ENCODE measurements at regions not wholly inside any gene's neighbourhood (a gene's known extent, or its start where the extent isn't known, plus 50 kb on each side); places are given as distances from the start of the nearest gene placed in this dataset.
"Not testable (repeated sequence)": the region's sequence is repeated elsewhere in the genome, so short reads cannot be mapped to it uniquely, and the experiment has no call there.

DNA sequence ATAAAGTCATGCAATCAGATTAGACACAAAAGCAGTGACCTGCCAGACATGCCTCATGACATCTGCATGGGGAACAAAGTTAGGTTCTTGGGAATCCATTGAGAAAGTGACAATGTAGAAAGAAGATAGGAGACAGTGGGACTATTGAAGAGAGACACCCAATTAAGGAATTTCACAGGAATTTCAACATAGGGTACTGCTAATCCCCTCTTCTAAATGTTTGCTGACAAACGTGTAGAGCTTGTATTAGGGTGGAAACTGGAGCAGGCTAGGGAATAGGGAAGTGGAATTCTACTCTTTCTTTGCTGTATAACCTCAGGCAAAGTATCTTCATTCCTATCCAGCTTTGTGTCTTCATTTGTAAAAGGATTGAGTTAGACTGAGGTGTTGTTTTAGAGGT is 409.4 kb upstream of the SASH1 start:
- DNase-seq = no peak

DNA sequence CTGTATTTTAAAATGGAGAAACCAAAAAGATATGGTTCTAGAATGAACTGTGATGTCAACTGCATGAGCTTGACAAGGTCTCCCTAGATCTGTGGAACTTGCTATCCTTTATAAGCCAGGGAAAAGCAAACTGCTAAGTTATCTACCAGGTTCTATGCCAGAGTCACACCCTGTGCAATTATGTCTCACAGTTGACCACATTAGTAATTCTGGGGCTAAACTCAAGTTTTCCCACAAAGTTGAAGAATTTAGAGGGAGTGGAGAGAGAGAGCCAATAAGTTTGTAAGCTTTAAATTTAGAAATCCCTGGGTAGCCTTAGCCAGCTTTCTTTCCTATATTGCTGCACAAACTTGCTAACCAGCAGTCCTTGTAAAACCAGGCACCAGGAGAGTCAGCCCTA is 407.0 kb upstream of the SASH1 start:
- DNase-seq = no peak

DNA sequence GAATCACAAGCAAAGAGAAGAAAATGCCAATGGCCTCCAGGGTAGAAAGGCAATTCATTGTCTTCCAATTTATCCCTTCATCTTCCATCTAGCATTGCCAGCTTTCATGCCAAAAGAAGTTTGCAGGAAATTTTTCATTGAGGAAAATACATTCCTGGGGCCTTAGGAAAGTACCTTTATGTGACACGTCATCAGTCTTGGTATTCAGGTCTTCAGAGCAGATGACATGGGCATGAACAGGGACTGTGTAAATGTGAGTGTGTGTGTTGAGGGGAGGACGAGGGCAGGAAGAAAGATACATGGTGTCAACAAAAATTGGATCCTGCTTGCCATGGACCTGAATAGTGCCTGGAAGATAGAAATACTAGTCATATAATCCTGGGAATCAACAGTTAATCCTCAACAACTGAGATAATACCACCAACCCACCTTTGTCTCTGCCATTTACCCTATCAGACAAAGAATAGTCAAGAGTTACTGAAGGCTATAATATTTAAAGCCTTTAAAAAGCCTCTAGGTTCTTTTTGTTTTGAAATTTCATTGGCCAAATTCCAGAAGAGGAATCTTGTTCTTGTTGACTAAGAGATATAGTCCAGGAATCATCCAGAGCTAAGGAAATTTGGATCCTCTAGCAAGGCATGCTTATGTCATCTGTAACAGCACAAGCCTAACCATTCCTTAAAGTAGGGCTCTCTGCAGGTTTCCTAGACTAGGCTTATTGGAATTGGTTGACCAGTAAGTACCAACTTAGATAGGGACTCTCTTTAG is 405.8 kb upstream of the SASH1 start:
- no peak for DNase-seq

DNA sequence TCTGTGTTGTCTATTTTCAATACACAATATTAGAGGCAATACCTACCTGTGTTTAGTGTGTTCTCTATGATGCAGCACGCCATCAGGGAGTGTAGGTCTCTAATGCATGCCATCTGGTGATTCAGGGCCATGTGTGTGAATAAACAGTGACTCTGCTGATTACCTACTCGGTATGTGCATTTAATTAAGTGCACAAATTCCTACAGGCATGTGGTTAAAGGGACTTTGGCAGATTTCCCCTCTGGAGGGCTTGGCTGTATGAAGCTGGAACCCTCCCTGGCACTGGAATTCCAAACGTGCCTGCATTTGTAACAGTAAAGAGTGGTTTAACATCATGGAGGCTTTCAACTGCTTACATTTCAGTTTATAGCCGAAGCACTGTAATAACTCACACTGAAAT is 401.5 kb upstream of the SASH1 start:
- no peak for DNase-seq

DNA sequence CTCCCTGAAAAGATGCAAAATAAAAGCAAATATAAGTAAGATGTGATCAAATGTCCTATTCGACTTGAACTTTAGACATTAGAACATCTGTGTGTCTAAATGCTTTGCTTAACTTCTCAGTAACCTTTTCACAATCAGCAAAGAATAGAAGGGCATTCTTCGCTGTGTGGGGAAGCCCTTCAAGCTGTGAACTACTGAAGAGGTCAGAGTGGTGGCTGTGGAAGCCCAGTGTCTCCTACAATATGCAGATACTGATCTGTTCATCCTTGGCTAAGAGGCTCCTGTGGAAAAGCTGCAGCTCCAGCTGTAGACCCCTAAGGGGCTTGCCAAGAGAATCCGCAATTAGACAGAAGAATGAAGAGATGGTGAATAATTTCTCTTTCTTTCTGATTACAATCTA is 400.3 kb upstream of the SASH1 start:
- no peak for DNase-seq

DNA sequence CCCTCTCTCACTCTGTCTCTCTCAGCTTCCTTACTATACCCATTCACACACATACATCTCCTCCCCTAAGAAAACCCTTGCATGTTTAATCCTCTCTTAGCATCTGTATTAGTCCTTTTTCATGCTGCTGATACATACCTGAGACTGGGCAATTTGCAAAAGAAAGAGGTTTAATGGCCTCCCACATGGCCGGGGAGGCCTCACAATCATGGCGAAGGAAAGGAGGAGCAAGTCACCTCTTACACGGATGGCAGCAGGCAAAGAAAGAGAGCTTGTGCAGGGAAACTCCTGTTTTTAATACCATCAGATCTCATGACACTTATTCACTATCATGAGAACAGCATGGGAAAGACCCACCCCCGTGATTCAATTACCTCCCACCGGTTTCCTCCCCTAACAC is 398.5 kb upstream of the SASH1 start:
- DNase-seq = no peak

DNA sequence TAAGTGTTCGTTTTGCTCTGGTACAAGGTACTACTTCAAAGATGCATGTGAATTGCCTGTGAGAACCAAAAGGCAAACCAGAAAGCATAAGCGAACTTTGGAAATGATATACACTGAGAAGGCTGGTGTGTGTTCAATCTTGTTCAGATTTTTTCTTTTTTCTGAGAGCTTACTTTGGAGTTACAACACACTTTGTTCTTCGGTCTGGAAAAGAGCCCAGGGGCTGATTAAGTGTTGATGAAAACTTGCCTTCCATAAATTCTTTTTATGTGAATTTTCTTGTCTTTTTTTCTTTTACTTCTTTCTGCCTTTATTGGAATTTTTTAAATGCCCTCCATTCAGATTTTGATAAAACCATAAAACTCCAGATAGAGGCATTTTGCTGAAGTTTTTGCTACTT is 395.1 kb upstream of the SASH1 start:
- no peak for DNase-seq

DNA sequence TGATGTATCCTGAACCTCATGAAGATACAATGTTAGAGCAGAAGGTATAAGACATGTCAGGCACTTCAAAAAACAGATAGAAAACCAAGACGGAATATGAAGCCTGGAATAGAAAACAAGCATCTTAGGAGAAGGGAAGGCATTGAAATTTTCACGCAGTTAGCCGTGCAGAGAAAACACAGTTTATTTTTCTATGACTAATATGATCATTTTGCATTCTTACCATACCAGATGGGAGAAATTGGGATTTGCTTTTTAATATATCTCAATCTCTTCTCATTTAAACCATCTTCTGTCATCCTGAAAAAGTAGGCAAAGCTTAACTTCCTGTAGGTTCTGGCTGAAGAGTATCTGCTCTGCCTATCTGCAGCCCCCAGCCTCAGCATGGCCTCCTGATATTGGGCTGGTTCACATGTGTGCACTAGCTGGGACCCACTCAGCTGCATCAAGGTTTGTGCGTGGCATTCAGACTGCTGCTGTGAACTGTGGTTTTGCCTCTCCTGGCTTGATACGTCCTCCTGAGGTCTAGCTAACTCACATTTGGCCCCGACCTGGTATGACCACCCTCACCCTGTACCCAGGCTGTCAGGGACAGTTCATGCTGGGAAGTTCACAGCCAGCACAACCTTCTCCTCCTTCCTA is 392.5 kb upstream of the SASH1 start:
- no peak for DNase-seq

DNA sequence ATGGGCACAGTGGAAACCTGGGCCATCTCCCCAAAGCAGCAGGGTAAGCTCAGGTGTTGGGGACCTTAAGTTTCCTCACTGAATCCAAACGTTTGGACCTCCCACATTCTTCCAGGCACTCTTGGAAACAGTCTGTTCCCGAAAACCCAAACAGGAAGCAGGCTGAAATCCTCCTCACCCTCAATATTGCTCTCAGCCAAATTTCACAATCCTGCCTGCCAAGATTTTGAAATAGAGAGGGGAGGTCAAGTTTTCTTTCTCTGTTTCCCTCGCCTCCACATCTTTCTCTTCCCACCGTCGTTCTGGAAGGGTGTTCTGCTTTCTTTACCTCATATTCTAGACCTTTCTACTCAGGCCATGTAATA is 392.0 kb upstream of the SASH1 start:
- no peak for DNase-seq

DNA sequence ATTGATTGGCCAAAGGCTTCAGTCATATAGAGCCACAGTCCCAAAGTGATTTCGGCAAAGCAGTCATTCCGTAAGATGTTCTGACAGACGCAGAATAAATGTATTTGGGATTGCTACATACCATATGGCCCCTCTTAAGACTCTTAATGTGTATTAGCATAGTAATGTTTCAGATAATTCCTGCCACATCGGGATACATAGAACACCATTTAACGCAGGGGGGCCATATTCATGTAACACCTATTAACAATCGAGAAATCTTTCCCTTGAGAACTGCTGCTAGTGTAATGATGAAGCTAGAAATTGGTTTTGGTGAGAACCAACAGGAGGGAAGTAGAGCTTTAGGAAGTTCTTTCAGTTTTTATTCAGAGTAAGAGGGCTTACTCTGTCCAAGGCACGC is 390.9 kb upstream of the SASH1 start:
- DNase-seq = no peak

DNA sequence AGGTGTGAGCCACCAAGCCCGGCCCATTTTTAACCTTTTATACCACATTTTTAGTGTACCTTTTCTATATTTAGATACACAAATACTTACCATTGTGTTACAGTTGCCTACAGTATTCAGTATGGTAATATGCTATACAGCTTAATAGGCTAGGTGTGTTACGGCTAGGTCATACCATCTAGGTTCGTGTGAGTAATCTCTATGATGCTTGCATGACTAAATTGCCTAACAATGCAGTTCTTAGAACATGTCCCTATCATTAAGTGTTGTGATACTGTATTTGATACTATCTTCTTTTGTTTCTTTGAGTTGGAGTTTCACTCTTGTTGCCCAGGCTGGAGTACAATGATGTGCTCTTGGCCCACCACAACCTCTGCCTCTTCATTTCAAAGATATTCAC is 387.7 kb upstream of the SASH1 start:
- no peak for DNase-seq

DNA sequence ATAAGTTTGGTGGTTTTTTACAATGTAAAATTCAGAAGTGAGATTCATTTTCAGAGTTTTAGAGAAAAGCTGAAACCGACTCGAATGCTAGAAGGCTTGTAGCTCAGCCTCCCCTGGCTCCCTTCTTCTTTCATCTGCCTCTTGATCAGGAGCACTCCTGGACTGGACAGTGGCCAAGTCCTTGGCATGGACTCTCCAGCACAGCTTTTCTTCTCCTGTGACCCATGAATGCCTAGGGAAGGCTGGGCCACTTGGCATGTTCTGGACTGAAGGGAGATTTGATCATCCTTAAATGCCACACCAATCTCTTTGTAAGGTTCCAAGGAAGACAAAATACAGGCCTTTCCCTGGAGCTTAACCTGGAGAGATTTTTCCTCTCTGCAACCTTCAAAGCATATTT is 384.0 kb upstream of the SASH1 start:
- no peak for DNase-seq

DNA sequence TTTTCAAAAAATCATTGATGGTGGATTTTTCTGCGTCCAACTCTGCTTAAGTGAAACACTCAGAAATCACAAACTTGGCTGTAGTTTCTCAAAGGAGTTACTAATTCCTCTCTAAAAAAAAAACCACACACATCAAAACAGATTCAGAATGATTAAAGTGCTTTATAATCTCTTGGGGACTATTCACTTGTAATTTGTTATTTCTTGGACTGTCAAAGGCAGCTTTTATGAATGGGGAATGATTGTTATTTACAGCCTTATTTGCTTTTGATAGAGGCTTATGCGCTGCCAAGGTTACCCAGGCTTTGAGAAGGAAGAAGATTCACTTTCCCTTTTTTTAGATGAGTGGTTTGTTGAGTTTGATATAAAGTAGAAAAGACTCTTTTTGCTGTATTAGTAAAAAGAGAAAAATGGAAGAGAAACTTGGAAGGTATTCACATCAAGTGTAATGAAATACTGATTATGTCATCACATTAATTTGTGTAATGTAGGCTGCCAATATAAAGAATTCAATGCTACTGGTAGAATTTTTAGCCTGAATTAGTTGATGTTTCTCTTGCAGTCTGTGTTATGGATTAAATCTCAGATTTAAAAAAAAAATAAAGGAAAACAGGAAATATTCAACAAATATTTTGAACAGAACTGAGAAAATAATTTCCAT is 381.0 kb upstream of the SASH1 start:
- no peak for DNase-seq

DNA sequence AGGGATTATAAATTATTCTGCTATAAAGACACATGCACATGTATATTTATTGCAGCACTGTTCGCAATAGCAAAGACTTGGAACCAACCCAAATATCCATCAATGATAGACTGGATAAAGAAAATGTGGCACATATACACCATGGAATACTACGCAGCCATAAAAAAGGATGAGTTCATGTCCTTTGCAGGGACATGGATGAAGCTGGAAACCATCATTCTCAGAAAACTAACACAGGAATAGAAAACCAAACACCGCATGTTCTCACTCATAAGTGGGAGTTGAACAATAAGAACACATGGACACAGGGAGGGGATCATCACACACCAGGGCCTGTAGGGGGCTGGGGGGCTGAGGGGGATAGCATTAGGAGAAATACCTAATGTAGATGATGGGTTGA is 377.2 kb upstream of the SASH1 start:
- not testable (repeated sequence) for DNase-seq

DNA sequence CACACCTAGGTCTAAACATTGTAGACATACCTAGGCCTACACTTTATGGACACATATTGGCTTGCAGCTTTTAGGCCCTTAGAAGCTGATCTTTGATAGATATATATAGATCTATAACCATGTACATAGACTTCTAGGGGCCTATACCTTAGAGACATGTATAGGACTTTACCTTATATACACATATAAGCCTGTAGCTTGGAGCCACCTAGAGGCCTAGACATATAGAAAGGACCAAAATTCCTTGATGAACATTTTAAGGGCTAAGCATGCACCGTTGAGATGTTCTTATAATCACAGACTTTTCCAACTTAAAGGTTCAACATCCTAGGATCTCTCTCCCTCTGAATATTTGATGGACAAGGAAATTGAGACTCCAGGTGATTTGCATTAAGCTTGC is 371.7 kb upstream of the SASH1 start:
- DNase-seq = peak; percentile 3

DNA sequence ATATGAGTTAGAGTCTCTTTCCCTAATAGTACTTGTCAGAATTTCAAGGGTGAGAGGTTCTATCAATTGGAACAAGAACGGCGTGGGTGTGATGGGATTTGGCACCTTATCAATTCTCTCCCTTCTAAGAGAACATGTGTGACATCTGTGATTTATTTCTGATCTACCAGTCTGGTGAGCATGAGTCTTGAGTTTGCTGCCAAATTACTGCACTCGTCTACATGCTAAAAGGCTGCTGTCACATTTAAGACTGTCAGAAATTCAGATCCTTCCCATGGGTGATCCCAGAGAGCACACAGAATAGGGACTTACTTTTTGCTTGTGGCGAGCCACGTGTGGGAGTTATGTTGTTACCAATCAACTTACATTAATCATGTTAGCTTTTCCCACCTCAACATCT is 370.2 kb upstream of the SASH1 start:
- DNase-seq = no peak

DNA sequence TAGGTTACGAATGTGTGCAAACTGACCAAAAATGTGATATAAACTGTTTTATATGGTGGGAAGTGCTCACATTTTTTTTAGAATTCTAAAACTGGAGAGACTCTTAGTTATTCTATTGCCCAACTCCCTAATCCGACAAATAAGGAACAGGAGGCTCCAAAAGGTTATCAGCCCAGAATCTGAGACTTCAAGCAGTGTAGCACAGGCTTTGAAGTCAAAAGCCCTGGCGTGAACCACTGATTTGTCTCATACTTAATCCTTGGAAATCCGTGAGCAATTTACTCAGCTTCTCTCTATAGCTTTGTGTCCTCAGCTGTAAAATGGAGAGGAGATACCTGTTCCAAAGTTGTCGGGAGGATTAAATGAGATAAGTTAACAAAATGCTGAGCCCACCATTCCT is 368.8 kb upstream of the SASH1 start:
- DNase-seq = no peak

DNA sequence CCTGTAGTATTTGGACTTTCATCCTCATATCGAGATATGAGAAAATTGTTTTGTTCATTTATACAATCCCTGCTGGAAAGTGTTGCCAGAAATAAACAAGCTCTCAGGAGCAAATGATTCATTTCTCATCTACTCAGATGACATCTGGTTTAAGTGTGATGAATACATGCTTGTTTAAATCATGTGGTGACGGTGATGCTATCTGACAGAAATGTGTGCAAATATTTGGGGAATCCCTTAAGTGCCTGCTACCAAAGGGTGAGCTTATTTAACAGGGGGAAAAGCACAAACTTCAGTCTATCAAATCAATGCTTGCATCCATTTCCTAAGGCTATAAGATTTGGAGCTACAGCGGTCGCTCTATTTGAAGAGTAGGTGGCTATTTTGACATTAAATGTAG is 368.3 kb upstream of the SASH1 start:
- DNase-seq = no peak

DNA sequence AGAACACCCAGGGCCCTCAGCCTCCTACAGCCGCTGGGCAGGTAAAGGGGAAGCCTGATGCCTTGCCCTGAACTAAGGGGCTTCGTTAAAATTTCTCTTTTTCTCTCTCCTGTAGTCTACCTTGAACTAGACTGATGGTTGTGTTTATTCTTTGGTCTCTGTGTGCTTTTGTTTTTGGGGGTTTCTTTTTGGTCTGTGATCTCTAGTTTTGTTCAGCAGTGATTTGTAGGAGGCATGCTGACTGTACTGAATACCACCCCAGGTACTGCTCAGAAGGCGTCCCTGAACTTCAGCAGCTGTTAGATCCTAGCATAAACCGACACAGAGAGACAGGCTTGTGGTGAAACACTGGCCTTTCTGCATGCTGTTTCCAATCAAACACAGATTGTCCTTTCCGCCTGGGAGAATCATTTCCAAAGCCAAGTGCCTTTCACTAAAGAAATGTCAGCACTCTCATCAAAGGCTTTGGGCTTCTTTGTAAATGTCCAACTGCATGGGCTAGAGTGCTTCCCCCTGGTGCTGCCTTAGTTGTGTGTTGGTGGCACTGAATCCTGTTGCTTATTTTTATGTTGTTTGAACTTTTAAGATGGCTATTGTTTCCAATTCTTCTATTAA is 364.7 kb upstream of the SASH1 start:
- DNase-seq = no peak

DNA sequence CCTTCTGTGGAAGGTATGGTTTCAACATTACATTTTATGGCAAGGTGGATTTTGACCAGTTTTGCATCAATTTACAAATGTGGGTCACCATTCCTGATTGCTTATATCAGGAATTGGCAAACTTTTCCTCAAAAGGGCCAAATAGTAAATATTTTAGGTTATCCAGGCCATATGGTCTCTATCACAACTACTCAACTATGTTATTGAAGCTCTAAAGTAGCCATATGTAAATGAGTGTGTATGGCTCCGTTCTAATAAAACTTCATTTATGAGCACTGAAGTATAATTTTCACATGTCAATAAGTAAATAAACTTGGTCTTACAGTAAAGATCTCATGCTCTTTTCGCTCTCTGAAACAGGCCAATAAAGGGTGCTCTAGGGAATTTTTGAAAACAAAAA is 362.7 kb upstream of the SASH1 start:
- no peak for DNase-seq

DNA sequence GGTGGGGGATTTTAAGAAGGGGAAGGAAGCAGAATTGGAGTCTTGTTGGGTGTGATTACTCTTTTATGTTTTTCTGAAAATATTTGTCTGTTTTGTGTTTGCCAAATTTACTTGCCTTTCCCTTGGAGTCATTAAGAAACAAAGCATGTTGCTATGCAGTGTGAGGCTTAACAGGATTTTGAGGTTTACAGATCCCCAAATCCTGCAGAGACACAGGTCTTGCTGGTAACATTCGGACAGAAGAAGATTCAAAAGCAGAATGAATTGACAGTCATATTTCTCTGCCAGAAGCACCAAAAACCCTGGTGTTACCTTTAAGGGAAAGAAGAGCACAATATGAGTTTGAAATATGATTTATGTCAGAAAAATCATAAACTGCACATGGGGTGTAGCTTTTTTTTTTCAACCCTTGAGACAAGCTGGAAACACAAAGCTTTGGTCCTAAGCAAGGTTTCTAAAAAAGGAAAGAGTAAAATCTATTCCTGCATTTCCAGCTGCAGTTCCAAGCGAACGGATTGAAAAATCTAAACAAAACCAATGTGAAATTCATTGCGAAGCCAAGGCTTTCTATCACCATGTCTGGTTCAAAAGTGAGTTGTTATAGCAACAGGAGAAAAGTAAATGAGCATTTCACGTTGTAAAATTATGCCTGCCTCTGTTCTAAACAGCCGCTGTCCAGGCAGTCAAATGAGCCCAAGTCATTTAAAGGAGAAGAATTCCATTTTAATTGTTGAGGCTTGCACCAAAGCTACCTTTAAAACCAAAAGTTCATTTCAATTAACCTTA is 358.9 kb upstream of the SASH1 start:
- no peak for DNase-seq

DNA sequence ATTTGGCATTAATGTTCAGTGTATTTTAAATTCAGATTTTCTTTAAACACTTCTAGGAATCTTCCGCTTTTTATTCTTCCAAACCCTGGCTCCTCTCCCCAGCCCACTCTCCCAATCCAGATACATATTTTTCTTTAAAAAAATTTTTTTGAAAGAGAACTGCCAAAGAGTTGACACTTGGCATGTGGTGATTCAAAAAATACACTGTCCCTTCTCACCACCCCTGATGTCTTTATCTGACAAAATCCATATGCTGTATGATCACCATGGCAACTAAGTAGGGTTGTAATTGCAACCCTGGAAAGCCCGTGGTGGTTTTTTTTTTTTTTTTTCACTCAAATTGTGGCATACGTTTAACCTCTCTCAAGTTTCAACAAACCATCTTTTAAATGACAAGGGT is 355.8 kb upstream of the SASH1 start:
- DNase-seq = no peak

DNA sequence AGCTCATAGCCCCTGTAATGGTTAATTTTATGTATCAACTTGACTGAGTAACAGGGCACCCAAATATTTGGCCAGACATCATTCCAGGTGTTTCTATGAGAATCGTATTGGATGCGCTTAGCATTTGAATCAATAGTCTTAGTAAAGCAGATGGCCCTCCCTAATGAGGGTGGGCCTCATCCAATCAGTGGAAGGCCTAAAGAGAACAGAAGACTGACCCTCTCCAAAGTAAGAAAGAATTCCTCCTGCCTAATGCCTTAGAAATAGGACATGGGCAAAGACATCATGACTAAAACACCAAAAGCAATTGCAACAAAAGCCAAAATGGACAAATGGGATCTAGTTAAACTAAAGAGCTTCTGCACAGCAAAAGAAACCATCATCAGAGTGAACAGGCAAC is 352.5 kb upstream of the SASH1 start:
- DNase-seq = no peak
